Testis (tissue), 2 donors: ENCODE measurements at regions not wholly inside any gene's neighbourhood (a gene's known extent, or its start where the extent isn't known, plus 50 kb on each side); places are given as distances from the start of the nearest gene placed in this dataset.

ENCODE experiments used
- CTCF ChIP-seq, 3 experiments: fragments of 450-650 bp in 2 of 3; fragments of 200-600 bp in 1 of 3; sonication (generic) in 1 of 3; IDR thresholded peaks; one replicate each; pipeline ENCODE4 v1.5.1; 2016 to 2019; ENCODE audit warnings: antibody characterized with exemption in 3 of 3, mild to moderate bottlenecking in 2 of 3, moderate library complexity in 1 of 3
- POLR2A ChIP-seq: fragments of 450-650 bp; IDR thresholded peaks from one replicate; pipeline ENCODE4 v1.6.1; 2017; ENCODE audit warnings: antibody characterized with exemption, mild to moderate bottlenecking, moderate library complexity

GRCh38 chr11:26834601-26835000 is 112.7 kb upstream of the SLC5A12 start:
- TF ChIP-seq CTCF (IDR thresholded peaks at IDR 0.05) (no peak), POLR2A (no peak)
